Activated T-cell treated with anti-CD3 and anti-CD28 coated beads, Interleukin-2, amount 50 U/mL, for 4 hours (primary cell): ENCODE measurements at regions not wholly inside any gene's neighbourhood (a gene's known extent, or its start where the extent isn't known, plus 50 kb on each side); places are given as distances from the start of the nearest gene placed in this dataset.
"Not testable (repeated sequence)": the region's sequence is repeated elsewhere in the genome, so short reads cannot be mapped to it uniquely, and the experiment has no call there.

ENCODE experiments used
- ATAC-seq, 2 donors: fragments of 200-7000 bp; cut with Tn5 transposase; one replicate each; pipeline ENCODE4 v1.10.0; 2021
- DNase-seq: peaks from one replicate; pipeline ENCODE4 v3.0.0-alpha.2; 2020
- H3K27me3 Mint-ChIP-seq: one replicate; pipeline ENCODE4 v1.8.0; 2021; ENCODE audit warnings: low read depth, mixed read lengths
- H3K36me3 Mint-ChIP-seq: one replicate; pipeline ENCODE4 v1.8.0; 2022; ENCODE audit warnings: mixed read lengths; ENCODE audit not compliant: insufficient read depth
- H3K4me1 Mint-ChIP-seq: one replicate; pipeline ENCODE4 v1.8.0; 2021; ENCODE audit warnings: low read depth, mixed read lengths
- H3K4me3 Mint-ChIP-seq: one replicate; pipeline ENCODE4 v1.8.0; 2021; ENCODE audit warnings: mild to moderate bottlenecking, moderate library complexity, mixed read lengths
- H3K9me3 Mint-ChIP-seq: one replicate; pipeline ENCODE4 v1.8.0; 2021; ENCODE audit warnings: mixed read lengths

GRCh38 chr7:67636348-67637022 lies 639.9 kb downstream of the TYW1 start:
- no peaks in the 10 kb centered on the region for H3K36me3 Mint-ChIP-seq
- H3K4me1 Mint-ChIP-seq, result no peaks in the 10 kb centered on the region
- ATAC-seq, result no peak
- H3K27me3 Mint-ChIP-seq, result no peaks in the 10 kb centered on the region
- no peak overlapping the region for H3K4me3 Mint-ChIP-seq
- H3K9me3 Mint-ChIP-seq, result peaks cover 13% of the 10 kb centered on the region
- no peak for DNase-seq

GRCh38 chr7:67637023-67637358 lies 640.4 kb downstream of the TYW1 start:
- Mint-ChIP-seq H3K36me3 (no peaks in the 10 kb centered on the region), H3K9me3 (peaks cover 13% of the 10 kb centered on the region), H3K4me3 (no peak overlapping the region), H3K4me1 (no peaks in the 10 kb centered on the region), H3K27me3 (no peaks in the 10 kb centered on the region)
- ATAC-seq (no peak), DNase-seq (no peak)

GRCh38 chr7:67642542-67642941 lies 645.9 kb downstream of the TYW1 start:
- ATAC-seq, H3K36me3 Mint-ChIP-seq, H3K4me3 Mint-ChIP-seq, DNase-seq, H3K27me3 Mint-ChIP-seq, H3K4me1 Mint-ChIP-seq: not testable (repeated sequence)
- peaks cover 13% of the 10 kb centered on the region for H3K9me3 Mint-ChIP-seq

- H3K9me3 Mint-ChIP-seq, result peaks cover 15% of the 10 kb centered on the region
- H3K4me1 Mint-ChIP-seq, result no peaks in the 10 kb centered on the region
- no peaks in the 10 kb centered on the region for H3K36me3 Mint-ChIP-seq
- no peak for DNase-seq
- H3K4me3 Mint-ChIP-seq, result no peak overlapping the region
- H3K27me3 Mint-ChIP-seq, result no peaks in the 10 kb centered on the region
- ATAC-seq, result no peak
Observed at GRCh38 chr7:67644151-67644550, 647.5 kb downstream of the TYW1 start.

- H3K9me3 Mint-ChIP-seq, result peaks cover 4% of the 10 kb centered on the region
- H3K36me3 Mint-ChIP-seq, result no peaks in the 10 kb centered on the region
- ATAC-seq (no peak), DNase-seq (no peak)
- no peak overlapping the region for H3K4me3 Mint-ChIP-seq
- no peaks in the 10 kb centered on the region for H3K27me3 Mint-ChIP-seq
- H3K4me1 Mint-ChIP-seq, result no peaks in the 10 kb centered on the region
Observed at GRCh38 chr7:67652937-67653336, 656.3 kb downstream of the TYW1 start.

- Mint-ChIP-seq H3K27me3 (no peaks in the 10 kb centered on the region), H3K9me3 (peaks cover under 1% of the 10 kb centered on the region), H3K4me1 (no peaks in the 10 kb centered on the region), H3K36me3 (no peaks in the 10 kb centered on the region), H3K4me3 (no peak overlapping the region)
- ATAC-seq (no peak), DNase-seq (no peak)
Observed at GRCh38 chr7:67653856-67654454, 657.3 kb downstream of the TYW1 start.

GRCh38 chr7:67654642-67655041 lies 658.0 kb downstream of the TYW1 start:
- no peaks in the 10 kb centered on the region for H3K27me3 Mint-ChIP-seq
- ATAC-seq, result no peak
- no peaks in the 10 kb centered on the region for H3K4me1 Mint-ChIP-seq
- H3K4me3 Mint-ChIP-seq, result no peak overlapping the region
- DNase-seq, result no peak
- H3K9me3 Mint-ChIP-seq, result no peaks in the 10 kb centered on the region
- no peaks in the 10 kb centered on the region for H3K36me3 Mint-ChIP-seq

- H3K4me3 Mint-ChIP-seq, result no peak overlapping the region
- no peaks in the 10 kb centered on the region for H3K36me3 Mint-ChIP-seq
- H3K4me1 Mint-ChIP-seq, result no peaks in the 10 kb centered on the region
- H3K27me3 Mint-ChIP-seq, result no peaks in the 10 kb centered on the region
- DNase-seq, result no peak
- ATAC-seq, result no peak
- no peaks in the 10 kb centered on the region for H3K9me3 Mint-ChIP-seq
Observed at GRCh38 chr7:67655168-67655567, 658.5 kb downstream of the TYW1 start.

GRCh38 chr7:67659091-67659490 lies 662.5 kb downstream of the TYW1 start:
- no peaks in the 10 kb centered on the region for H3K27me3 Mint-ChIP-seq
- H3K4me3 Mint-ChIP-seq, result no peak overlapping the region
- DNase-seq (no peak), ATAC-seq (no peak)
- H3K4me1 Mint-ChIP-seq, result no peaks in the 10 kb centered on the region
- no peaks in the 10 kb centered on the region for H3K9me3 Mint-ChIP-seq
- no peaks in the 10 kb centered on the region for H3K36me3 Mint-ChIP-seq

- ATAC-seq, result no peak
- Mint-ChIP-seq H3K4me3 (no peak overlapping the region), H3K9me3 (no peaks in the 10 kb centered on the region), H3K27me3 (no peaks in the 10 kb centered on the region), H3K4me1 (no peaks in the 10 kb centered on the region), H3K36me3 (no peaks in the 10 kb centered on the region)
- no peak for DNase-seq
Observed at GRCh38 chr7:67662804-67663203, 666.2 kb downstream of the TYW1 start.

GRCh38 chr7:67663644-67664043 lies 667.0 kb downstream of the TYW1 start:
- Mint-ChIP-seq H3K4me1 (no peaks in the 10 kb centered on the region), H3K36me3 (no peaks in the 10 kb centered on the region), H3K4me3 (no peak overlapping the region), H3K27me3 (no peaks in the 10 kb centered on the region), H3K9me3 (no peaks in the 10 kb centered on the region)
- DNase-seq (no peak), ATAC-seq (no peak)

GRCh38 chr7:67666359-67666758 lies 669.7 kb downstream of the TYW1 start:
- not testable (repeated sequence) for H3K4me3 Mint-ChIP-seq, H3K9me3 Mint-ChIP-seq, H3K4me1 Mint-ChIP-seq, ATAC-seq, H3K36me3 Mint-ChIP-seq, H3K27me3 Mint-ChIP-seq, DNase-seq

- Mint-ChIP-seq H3K27me3 (no peaks in the 10 kb centered on the region), H3K4me1 (no peaks in the 10 kb centered on the region), H3K4me3 (no peak overlapping the region), H3K9me3 (peaks cover 18% of the 10 kb centered on the region), H3K36me3 (no peaks in the 10 kb centered on the region)
- DNase-seq, result no peak
- no peak for ATAC-seq
Observed at GRCh38 chr7:67671006-67671548, 674.4 kb downstream of the TYW1 start.

- no peak for DNase-seq
- H3K9me3 Mint-ChIP-seq, result peaks cover 26% of the 10 kb centered on the region
- no peaks in the 10 kb centered on the region for H3K36me3 Mint-ChIP-seq
- no peak overlapping the region for H3K4me3 Mint-ChIP-seq
- H3K27me3 Mint-ChIP-seq, result no peaks in the 10 kb centered on the region
- no peaks in the 10 kb centered on the region for H3K4me1 Mint-ChIP-seq
- ATAC-seq, result no peak
Observed at GRCh38 chr7:67673861-67674260, 677.2 kb downstream of the TYW1 start.

GRCh38 chr7:67674862-67675261 lies 678.2 kb downstream of the TYW1 start:
- not testable (repeated sequence) for DNase-seq, H3K4me1 Mint-ChIP-seq, H3K4me3 Mint-ChIP-seq, H3K27me3 Mint-ChIP-seq, H3K36me3 Mint-ChIP-seq, ATAC-seq
- H3K9me3 Mint-ChIP-seq, result peaks cover 24% of the 10 kb centered on the region
